ENCODE measurements at regions not wholly inside any gene's neighbourhood (a gene's known extent, or its start where the extent isn't known, plus 50 kb on each side); places are given as distances from the start of the nearest gene placed in this dataset.

- no peaks in the 10 kb centered on the region for H3K4me1 ChIP-seq (ENCODE audit: insufficient read depth, low read length)
- no peak overlapping the region for H3K4me3 Mint-ChIP-seq
- ChIA-PET POLR2A (ENCODE audit: partially characterized antibody) (no interaction called here), CTCF (ENCODE audit: partially characterized antibody) (no interaction called here)
- no peak overlapping the region for H3K27ac ChIP-seq (ENCODE audit: low read depth, low read length)
- H3K9me3 Mint-ChIP-seq, result peaks cover 0 to 7% (median 3%) of the 10 kb centered on the region in 8 donors
- H3K36me3 ChIP-seq (ENCODE audit: insufficient read depth, low read length), result no peaks in the 10 kb centered on the region
- no peaks in the 10 kb centered on the region for H3K4me1 Mint-ChIP-seq
- H3K9me3 ChIP-seq (ENCODE audit: control insufficient read depth in 1 of 2, low read length in 2 of 2), result no peaks in the 10 kb centered on the region
- intact Hi-C loops (cut with micrococcal nuclease), result no loop called here
- H3K27me3 ChIP-seq (ENCODE audit: insufficient read depth, low read length), result no peaks in the 10 kb centered on the region
- DNase-seq, result no peak
- no peaks in the 10 kb centered on the region for H3K36me3 Mint-ChIP-seq
- H3K27me3 Mint-ChIP-seq, result no peaks in the 10 kb centered on the region
- no peak overlapping the region for H3K27ac Mint-ChIP-seq
- no peak overlapping the region for H3K4me3 ChIP-seq (ENCODE audit: low read length in 2 of 2)
Measured at GRCh38 chr18:64979791-64980190, 771.0 kb upstream of the CDH7 start.

GRCh38 chr18:64974391-64975125 is 776.3 kb upstream of the CDH7 start:
- Histone ChIP-seq H3K36me3 (ENCODE audit: insufficient read depth, low read length) (no peaks in the 10 kb centered on the region), H3K27ac (ENCODE audit: low read depth, low read length) (no peak overlapping the region), H3K27me3 (ENCODE audit: insufficient read depth, low read length) (no peaks in the 10 kb centered on the region), H3K4me1 (ENCODE audit: insufficient read depth, low read length) (no peaks in the 10 kb centered on the region), H3K9me3 (ENCODE audit: control insufficient read depth in 1 of 2, low read length in 2 of 2) (no peaks in the 10 kb centered on the region), H3K4me3 (ENCODE audit: low read length in 2 of 2) (no peak overlapping the region)
- Mint-ChIP-seq H3K4me1 (no peaks in the 10 kb centered on the region), H3K27me3 (no peaks in the 10 kb centered on the region), H3K9me3 (peaks cover 0 to 9% (median 3%) of the 10 kb centered on the region in 8 donors), H3K27ac (no peak overlapping the region), H3K4me3 (no peak overlapping the region), H3K36me3 (no peaks in the 10 kb centered on the region)
- intact Hi-C loops (cut with micrococcal nuclease), result no loop called here
- DNase-seq, result no peak
- ChIA-PET POLR2A (ENCODE audit: partially characterized antibody) (no interaction called here), CTCF (ENCODE audit: partially characterized antibody) (interaction anchor here (1.5 kb wide), 1 partner anchor 9 kb away, joined by 3 read pairs; no protein-coding TSS in a partner anchor)

GRCh38 chr18:64972545-64972944 is 778.3 kb upstream of the CDH7 start:
- intact Hi-C loops (cut with micrococcal nuclease), result no loop called here
- no peak for DNase-seq
- Mint-ChIP-seq H3K4me3 (no peak overlapping the region), H3K36me3 (no peaks in the 10 kb centered on the region), H3K27ac (no peak overlapping the region), H3K9me3 (peaks cover 0 to 5% (median 3%) of the 10 kb centered on the region in 8 donors), H3K27me3 (no peaks in the 10 kb centered on the region), H3K4me1 (no peaks in the 10 kb centered on the region)
- Histone ChIP-seq H3K4me1 (ENCODE audit: insufficient read depth, low read length) (no peaks in the 10 kb centered on the region), H3K4me3 (ENCODE audit: low read length in 2 of 2) (no peak overlapping the region), H3K9me3 (ENCODE audit: control insufficient read depth in 1 of 2, low read length in 2 of 2) (no peaks in the 10 kb centered on the region), H3K27me3 (ENCODE audit: insufficient read depth, low read length) (no peaks in the 10 kb centered on the region), H3K36me3 (ENCODE audit: insufficient read depth, low read length) (no peaks in the 10 kb centered on the region), H3K27ac (ENCODE audit: low read depth, low read length) (no peak overlapping the region)
- ChIA-PET POLR2A (ENCODE audit: partially characterized antibody) (no interaction called here), CTCF (ENCODE audit: partially characterized antibody) (no interaction called here)

- intact Hi-C loops (cut with micrococcal nuclease), result no loop called here
- CTCF ChIA-PET (ENCODE audit: partially characterized antibody), result no interaction called here
- H3K27ac Mint-ChIP-seq, result no peak overlapping the region
- DNase-seq, result no peak
- no peak overlapping the region for H3K4me3 Mint-ChIP-seq
- H3K9me3 ChIP-seq (ENCODE audit: control insufficient read depth in 1 of 2, low read length in 2 of 2), result no peaks in the 10 kb centered on the region
- peaks cover 0 to 11% (median 2%) of the 10 kb centered on the region in 8 donors for H3K9me3 Mint-ChIP-seq
- H3K4me1 ChIP-seq (ENCODE audit: insufficient read depth, low read length), result no peaks in the 10 kb centered on the region
- no peaks in the 10 kb centered on the region for H3K36me3 Mint-ChIP-seq
- no peaks in the 10 kb centered on the region for H3K27me3 Mint-ChIP-seq
- H3K4me3 ChIP-seq (ENCODE audit: low read length in 2 of 2), result no peak overlapping the region
- no peaks in the 10 kb centered on the region for H3K36me3 ChIP-seq (ENCODE audit: insufficient read depth, low read length)
- no peak overlapping the region for H3K27ac ChIP-seq (ENCODE audit: low read depth, low read length)
- POLR2A ChIA-PET (ENCODE audit: partially characterized antibody), result no interaction called here
- H3K27me3 ChIP-seq (ENCODE audit: insufficient read depth, low read length), result no peaks in the 10 kb centered on the region
- H3K4me1 Mint-ChIP-seq, result no peaks in the 10 kb centered on the region
Measured at GRCh38 chr18:64966667-64967066, 784.1 kb upstream of the CDH7 start.

- DNase-seq, result no peak
- Mint-ChIP-seq H3K36me3 (no peaks in the 10 kb centered on the region), H3K4me3 (no peak overlapping the region), H3K4me1 (no peaks in the 10 kb centered on the region), H3K27me3 (no peaks in the 10 kb centered on the region), H3K27ac (no peak overlapping the region), H3K9me3 (peaks cover 0 to 6% (median 3%) of the 10 kb centered on the region in 8 donors)
- H3K27me3 ChIP-seq (ENCODE audit: insufficient read depth, low read length), result no peaks in the 10 kb centered on the region
- no peak overlapping the region for H3K4me3 ChIP-seq (ENCODE audit: low read length in 2 of 2)
- ChIA-PET POLR2A (ENCODE audit: partially characterized antibody) (no interaction called here), CTCF (ENCODE audit: partially characterized antibody) (no interaction called here)
- no peaks in the 10 kb centered on the region for H3K4me1 ChIP-seq (ENCODE audit: insufficient read depth, low read length)
- H3K9me3 ChIP-seq (ENCODE audit: control insufficient read depth in 1 of 2, low read length in 2 of 2), result no peaks in the 10 kb centered on the region
- no peak overlapping the region for H3K27ac ChIP-seq (ENCODE audit: low read depth, low read length)
- intact Hi-C loops (cut with micrococcal nuclease), result no loop called here
- H3K36me3 ChIP-seq (ENCODE audit: insufficient read depth, low read length), result no peaks in the 10 kb centered on the region
Measured at GRCh38 chr18:64956465-64956864, 794.3 kb upstream of the CDH7 start.

DNA sequence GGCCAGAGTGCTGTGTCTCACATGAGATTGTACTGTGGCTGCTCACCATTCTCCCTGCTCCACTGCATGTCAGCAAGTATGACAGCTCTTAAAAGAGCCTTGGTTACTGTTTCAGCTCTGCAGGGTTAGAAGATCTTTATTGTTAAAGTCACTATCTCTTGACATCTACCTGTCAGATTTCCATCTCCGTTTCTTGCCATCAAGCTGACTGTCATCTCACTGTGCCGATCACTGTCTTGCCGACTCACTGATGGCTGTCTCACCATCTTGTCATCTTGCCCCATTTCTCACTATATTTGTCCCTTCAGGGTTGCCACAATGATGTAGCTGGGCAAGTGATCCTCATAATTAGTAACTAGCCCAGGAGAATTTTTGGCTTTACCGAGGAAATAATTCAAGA is 800.9 kb upstream of the CDH7 start:
- Histone ChIP-seq H3K4me1 (ENCODE audit: insufficient read depth, low read length) (no peaks in the 10 kb centered on the region), H3K4me3 (ENCODE audit: low read length in 2 of 2) (no peak overlapping the region), H3K27me3 (ENCODE audit: insufficient read depth, low read length) (no peaks in the 10 kb centered on the region), H3K27ac (ENCODE audit: low read depth, low read length) (no peak overlapping the region), H3K36me3 (ENCODE audit: insufficient read depth, low read length) (no peaks in the 10 kb centered on the region), H3K9me3 (ENCODE audit: control insufficient read depth in 1 of 2, low read length in 2 of 2) (no peaks in the 10 kb centered on the region)
- POLR2A ChIA-PET (ENCODE audit: partially characterized antibody), result no interaction called here
- H3K9me3 Mint-ChIP-seq, result peaks cover 2 to 24% (median 13%) of the 10 kb centered on the region in 8 donors
- H3K27me3 Mint-ChIP-seq, result no peaks in the 10 kb centered on the region
- no peaks in the 10 kb centered on the region for H3K36me3 Mint-ChIP-seq
- no peak overlapping the region for H3K27ac Mint-ChIP-seq
- no peak overlapping the region for H3K4me3 Mint-ChIP-seq
- no peaks in the 10 kb centered on the region for H3K4me1 Mint-ChIP-seq
- DNase-seq, result no peak
- CTCF ChIA-PET (ENCODE audit: partially characterized antibody), result no interaction called here
- intact Hi-C loops (cut with micrococcal nuclease), result no loop called here

GRCh38 chr18:64936671-64937070 is 787.8 kb upstream of the LINC00305 start:
- Mint-ChIP-seq H3K27me3 (no peaks in the 10 kb centered on the region), H3K4me1 (no peaks in the 10 kb centered on the region), H3K36me3 (no peaks in the 10 kb centered on the region), H3K4me3 (no peak overlapping the region), H3K9me3 (peaks cover 0 to 8% (median 3%) of the 10 kb centered on the region in 8 donors), H3K27ac (no peak overlapping the region)
- ChIA-PET POLR2A (ENCODE audit: partially characterized antibody) (no interaction called here), CTCF (ENCODE audit: partially characterized antibody) (no interaction called here)
- Histone ChIP-seq H3K27ac (ENCODE audit: low read depth, low read length) (no peak overlapping the region), H3K36me3 (ENCODE audit: insufficient read depth, low read length) (no peaks in the 10 kb centered on the region), H3K9me3 (ENCODE audit: control insufficient read depth in 1 of 2, low read length in 2 of 2) (no peaks in the 10 kb centered on the region), H3K4me3 (ENCODE audit: low read length in 2 of 2) (no peak overlapping the region), H3K4me1 (ENCODE audit: insufficient read depth, low read length) (no peaks in the 10 kb centered on the region), H3K27me3 (ENCODE audit: insufficient read depth, low read length) (no peaks in the 10 kb centered on the region)
- intact Hi-C loops (cut with micrococcal nuclease), result no loop called here
- no peak for DNase-seq

- Mint-ChIP-seq H3K27me3 (no peaks in the 10 kb centered on the region), H3K27ac (no peak overlapping the region), H3K4me3 (no peak overlapping the region), H3K4me1 (no peaks in the 10 kb centered on the region), H3K36me3 (no peaks in the 10 kb centered on the region), H3K9me3 (peaks cover 0 to 12% (median under 1%) of the 10 kb centered on the region in 8 donors)
- H3K27me3 ChIP-seq (ENCODE audit: insufficient read depth, low read length), result no peaks in the 10 kb centered on the region
- no peak overlapping the region for H3K27ac ChIP-seq (ENCODE audit: low read depth, low read length)
- no peaks in the 10 kb centered on the region for H3K9me3 ChIP-seq (ENCODE audit: control insufficient read depth in 1 of 2, low read length in 2 of 2)
- intact Hi-C loops (cut with micrococcal nuclease), result no loop called here
- H3K4me3 ChIP-seq (ENCODE audit: low read length in 2 of 2), result no peak overlapping the region
- ChIA-PET CTCF (ENCODE audit: partially characterized antibody) (no interaction called here), POLR2A (ENCODE audit: partially characterized antibody) (no interaction called here)
- DNase-seq, result no peak
- no peaks in the 10 kb centered on the region for H3K36me3 ChIP-seq (ENCODE audit: insufficient read depth, low read length)
- H3K4me1 ChIP-seq (ENCODE audit: insufficient read depth, low read length), result no peaks in the 10 kb centered on the region
Measured at GRCh38 chr18:64929036-64929435, 780.1 kb upstream of the LINC00305 start.
